ENCODE measurements at regions not wholly inside any gene's neighbourhood (a gene's known extent, or its start where the extent isn't known, plus 50 kb on each side); places are given as distances from the start of the nearest gene placed in this dataset.

DNA sequence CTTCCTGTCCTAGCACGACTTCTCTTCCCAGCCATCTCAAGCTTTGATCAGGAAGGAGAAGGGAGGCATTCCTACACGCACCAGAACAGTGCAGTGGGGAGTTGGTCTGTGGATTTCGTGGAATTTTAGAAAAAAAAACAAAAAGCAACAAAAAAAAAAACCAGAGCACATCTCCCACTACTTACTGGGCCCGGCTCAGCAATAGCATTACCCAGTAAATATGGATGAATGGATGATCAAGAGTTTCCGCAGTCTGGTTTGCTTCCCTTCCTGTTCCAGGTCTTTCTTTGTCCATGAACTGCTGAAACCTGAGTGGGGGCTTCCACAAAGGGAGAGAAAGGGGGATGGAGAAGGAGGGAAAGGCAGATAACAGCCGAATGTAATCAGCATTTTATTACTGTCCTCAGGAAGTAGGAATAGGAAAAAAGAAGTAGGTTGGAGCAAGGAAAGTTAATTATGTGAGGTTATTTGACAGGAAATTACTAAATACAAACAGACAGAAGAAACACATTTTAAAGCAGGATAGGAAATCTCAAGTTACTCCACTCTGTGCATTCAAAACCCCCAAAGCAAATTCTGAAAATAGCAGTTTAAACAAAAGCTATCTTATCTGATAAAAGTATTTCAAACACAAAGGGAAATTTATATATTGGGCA is 349.0 kb downstream of the PRL start:
- Histone ChIP-seq H3K4me1 (no peaks in the 10 kb centered on the region), H3K27ac (no peak overlapping the region), H3K36me3 (no peaks in the 10 kb centered on the region), H3K9me3 (no peaks in the 10 kb centered on the region), H3K27me3 (no peaks in the 10 kb centered on the region), H3K4me3 (no peak overlapping the region)
- DNase-seq (ENCODE audit: low spot score in 2 of 2) = no peak
- WGBS = 75% methylated on average over 6 of the region's 6 CpGs
- no peak for TF ChIP-seq POLR2AphosphoS5 (IDR thresholded peaks at IDR 0.05)
- TF ChIP-seq CTCF (IDR thresholded peaks at IDR 0.05) = no peak
- no peak for TF ChIP-seq POLR2A (IDR thresholded peaks at IDR 0.05)
- no peak for TF ChIP-seq EP300 (IDR thresholded peaks at IDR 0.05)

DNA sequence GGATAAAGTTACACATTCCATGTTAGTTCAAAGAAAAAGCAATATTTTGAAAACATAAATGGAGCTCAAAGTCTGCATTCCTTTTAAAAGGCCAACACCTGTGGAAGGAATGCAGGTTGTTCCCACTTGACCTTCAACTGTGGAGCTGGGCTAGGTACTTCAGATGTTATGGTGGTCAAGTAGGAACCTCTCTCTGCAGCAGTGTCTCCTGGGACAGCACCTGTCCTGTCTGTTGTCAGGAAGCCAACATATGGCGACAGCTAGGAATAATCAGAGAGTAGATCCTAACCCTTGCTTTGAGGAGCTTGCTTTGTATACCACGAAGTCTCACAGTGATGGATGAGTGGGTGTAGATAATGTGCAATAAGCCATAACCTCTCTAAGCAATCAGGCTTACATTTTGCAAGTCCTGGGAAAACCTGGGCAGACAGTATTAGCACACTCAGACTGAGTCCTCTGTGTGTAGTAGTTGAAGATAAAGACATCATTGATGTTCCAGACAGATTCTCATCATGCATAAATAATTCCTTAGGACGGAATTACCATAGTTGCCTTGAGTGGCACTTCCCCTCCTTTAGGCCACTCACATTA is 347.5 kb downstream of the PRL start:
- no peaks in the 10 kb centered on the region for H3K27me3 ChIP-seq
- peaks cover 8% of the 10 kb centered on the region for H3K4me1 ChIP-seq
- no peaks in the 10 kb centered on the region for H3K36me3 ChIP-seq
- H3K9me3 ChIP-seq = no peaks in the 10 kb centered on the region
- no peak for DNase-seq (ENCODE audit: low spot score in 2 of 2)
- H3K4me3 ChIP-seq = no peak overlapping the region
- WGBS = 77% methylated on average over 3 of the region's 3 CpGs
- no peak for TF ChIP-seq EP300 (IDR thresholded peaks at IDR 0.05)
- TF ChIP-seq POLR2AphosphoS5 (IDR thresholded peaks at IDR 0.05) = no peak
- no peak for TF ChIP-seq POLR2A (IDR thresholded peaks at IDR 0.05)
- TF ChIP-seq CTCF (IDR thresholded peaks at IDR 0.05) = no peak
- H3K27ac ChIP-seq = no peak overlapping the region

DNA sequence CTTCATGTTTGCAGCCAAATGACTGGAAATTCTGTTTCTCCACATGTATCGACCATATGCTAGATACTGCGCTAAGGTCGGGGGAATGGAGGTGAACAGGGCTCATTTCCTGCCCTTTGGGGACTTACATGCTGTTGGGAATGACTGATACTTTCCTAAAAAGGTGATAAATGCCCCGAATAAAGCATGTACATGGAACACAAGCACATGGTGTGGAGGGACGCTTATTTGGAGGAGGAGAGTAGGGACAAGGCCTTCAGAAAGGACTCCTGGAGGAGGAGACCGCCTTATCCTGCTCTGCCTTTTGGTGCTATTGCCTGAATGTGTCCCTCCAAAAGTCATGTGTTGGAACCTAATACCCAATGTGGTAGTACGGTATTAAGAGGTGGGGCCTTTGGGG is 344.5 kb downstream of the PRL start:
- no peaks in the 10 kb centered on the region for H3K27me3 ChIP-seq
- H3K4me3 ChIP-seq = no peak overlapping the region
- H3K36me3 ChIP-seq = no peaks in the 10 kb centered on the region
- no peak overlapping the region for H3K27ac ChIP-seq
- no peak for DNase-seq (ENCODE audit: low spot score in 2 of 2)
- peaks cover 10% of the 10 kb centered on the region for H3K4me1 ChIP-seq
- WGBS = 92% methylated on average over 7 of the region's 7 CpGs
- H3K9me3 ChIP-seq = no peaks in the 10 kb centered on the region
- no peak for TF ChIP-seq CTCF (IDR thresholded peaks at IDR 0.05)
- no peak for TF ChIP-seq EP300 (IDR thresholded peaks at IDR 0.05)
- TF ChIP-seq POLR2A (IDR thresholded peaks at IDR 0.05) = no peak
- no peak for TF ChIP-seq POLR2AphosphoS5 (IDR thresholded peaks at IDR 0.05)

DNA sequence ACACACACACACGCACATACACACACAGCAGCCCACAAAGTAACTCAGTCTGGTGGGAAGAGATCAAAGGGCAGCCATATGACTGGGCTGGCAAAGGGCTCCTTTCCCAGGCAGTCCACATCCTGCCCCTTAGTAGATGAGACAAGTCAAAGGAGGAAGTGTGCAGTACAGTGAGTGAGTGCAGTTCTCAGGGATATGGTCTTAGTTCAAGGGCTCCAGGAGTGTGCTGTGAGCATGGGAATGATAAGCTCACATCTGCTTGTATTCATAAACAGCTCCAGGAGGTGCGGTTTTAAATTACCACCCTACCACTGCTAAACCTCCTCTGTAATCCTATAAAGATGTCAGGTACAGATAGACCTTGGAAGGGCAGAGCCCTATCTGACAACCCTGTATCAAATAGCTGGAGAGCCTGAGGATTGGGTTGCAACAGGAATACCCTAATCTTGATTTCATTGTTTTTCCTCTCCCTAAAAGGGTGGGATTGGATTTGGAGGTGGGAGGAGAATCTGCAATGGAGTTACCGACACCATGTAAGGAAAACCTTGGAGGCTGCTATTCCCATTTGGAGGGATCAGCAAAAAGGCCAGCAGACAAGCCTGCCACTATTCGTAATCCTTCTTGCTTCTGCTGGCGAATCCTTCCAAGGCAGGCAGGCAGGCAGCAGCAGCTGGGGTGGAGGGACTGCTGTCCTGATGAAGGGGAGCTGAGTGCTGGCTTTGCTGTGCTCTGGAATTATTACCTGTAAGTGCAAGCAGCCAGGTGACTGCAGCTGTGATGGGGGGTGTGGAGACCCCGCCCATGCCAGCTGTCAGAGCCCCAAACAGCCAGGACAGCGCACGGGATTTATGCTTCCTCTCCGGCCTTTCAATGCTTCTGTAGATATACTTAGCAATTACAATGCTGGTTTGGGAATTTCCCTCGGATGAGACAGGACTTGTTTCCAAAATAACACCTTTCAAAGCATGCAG is 342.7 kb downstream of the PRL start:
- no peak overlapping the region for H3K4me3 ChIP-seq
- TF ChIP-seq POLR2AphosphoS5 (IDR thresholded peaks at IDR 0.05) = no peak
- no peak for TF ChIP-seq CTCF (IDR thresholded peaks at IDR 0.05)
- no peak for TF ChIP-seq POLR2A (IDR thresholded peaks at IDR 0.05)
- TF ChIP-seq EP300 (IDR thresholded peaks at IDR 0.05) = no peak
- no peaks in the 10 kb centered on the region for H3K9me3 ChIP-seq
- H3K36me3 ChIP-seq = no peaks in the 10 kb centered on the region
- 39% methylated on average over 10 of the region's 10 CpGs for WGBS
- H3K4me1 ChIP-seq = peaks cover 10% of the 10 kb centered on the region
- DNase-seq (ENCODE audit: low spot score in 2 of 2) = no peak
- no peaks in the 10 kb centered on the region for H3K27me3 ChIP-seq
- no peak overlapping the region for H3K27ac ChIP-seq

All from suprapubic skin (tissue), 4 donors.